ENCODE measurements at regions not wholly inside any gene's neighbourhood (a gene's known extent, or its start where the extent isn't known, plus 50 kb on each side); places are given as distances from the start of the nearest gene placed in this dataset.
"Not testable (repeated sequence)": the region's sequence is repeated elsewhere in the genome, so short reads cannot be mapped to it uniquely, and the experiment has no call there.

GRCh38 chr5:72692651-72693442 is 123.6 kb upstream of the TNPO1 start:
- no peak for DNase-seq (ENCODE audit: low spot score)

GRCh38 chr5:72692231-72692637 is 124.2 kb upstream of the TNPO1 start:
- DNase-seq (ENCODE audit: low spot score) = no peak

GRCh38 chr5:72691751-72692150 is 124.7 kb upstream of the TNPO1 start:
- no peak for DNase-seq (ENCODE audit: low spot score)

- DNase-seq (ENCODE audit: low spot score) = no peak
Observed at GRCh38 chr5:72688916-72689315, 127.5 kb upstream of the TNPO1 start.

- no peak for DNase-seq (ENCODE audit: low spot score)
Observed at GRCh38 chr5:72687288-72687687, 129.2 kb upstream of the TNPO1 start.

GRCh38 chr5:72682561-72682960 is 133.9 kb upstream of the TNPO1 start:
- DNase-seq (ENCODE audit: low spot score) = no peak

GRCh38 chr5:72681781-72682180 is 134.7 kb upstream of the TNPO1 start:
- no peak for DNase-seq (ENCODE audit: low spot score)

- DNase-seq (ENCODE audit: low spot score) = no peak
Observed at GRCh38 chr5:72677447-72677846, 139.0 kb upstream of the TNPO1 start.

GRCh38 chr5:72676831-72677230 is 139.6 kb upstream of the TNPO1 start:
- not testable (repeated sequence) for DNase-seq (ENCODE audit: low spot score)

GRCh38 chr5:72673623-72674022 is 142.8 kb upstream of the TNPO1 start:
- no peak for DNase-seq (ENCODE audit: low spot score)

GRCh38 chr5:72673180-72673579 is 143.3 kb upstream of the TNPO1 start:
- DNase-seq (ENCODE audit: low spot score) = no peak

- DNase-seq (ENCODE audit: low spot score) = no peak
Observed at GRCh38 chr5:72667708-72668107, 148.8 kb upstream of the TNPO1 start.

GRCh38 chr5:72662936-72663335 is 153.5 kb upstream of the TNPO1 start:
- DNase-seq (ENCODE audit: low spot score) = no peak

GRCh38 chr5:72662305-72662704 is 154.2 kb upstream of the TNPO1 start:
- no peak for DNase-seq (ENCODE audit: low spot score)

GRCh38 chr5:72661405-72661804 is 154.2 kb upstream of the ZNF366 start:
- DNase-seq (ENCODE audit: low spot score) = no peak

GRCh38 chr5:72659726-72660125 is 152.5 kb upstream of the ZNF366 start:
- no peak for DNase-seq (ENCODE audit: low spot score)

- DNase-seq (ENCODE audit: low spot score) = no peak
Observed at GRCh38 chr5:72658761-72659540, 151.7 kb upstream of the ZNF366 start.

GRCh38 chr5:72658161-72658560 is 151.0 kb upstream of the ZNF366 start:
- no peak for DNase-seq (ENCODE audit: low spot score)

- no peak for DNase-seq (ENCODE audit: low spot score)
Observed at GRCh38 chr5:72656756-72657513, 149.7 kb upstream of the ZNF366 start.

GRCh38 chr5:72656331-72656730 is 149.1 kb upstream of the ZNF366 start:
- no peak for DNase-seq (ENCODE audit: low spot score)

GRCh38 chr5:72654231-72654630 is 147.0 kb upstream of the ZNF366 start:
- no peak for DNase-seq (ENCODE audit: low spot score)

GRCh38 chr5:72653586-72653985 is 146.4 kb upstream of the ZNF366 start:
- DNase-seq (ENCODE audit: low spot score) = no peak

- no peak for DNase-seq (ENCODE audit: low spot score)
Observed at GRCh38 chr5:72651779-72652178, 144.6 kb upstream of the ZNF366 start.
